ENCODE measurements at regions not wholly inside any gene's neighbourhood (a gene's known extent, or its start where the extent isn't known, plus 50 kb on each side); places are given as distances from the start of the nearest gene placed in this dataset.

DNA sequence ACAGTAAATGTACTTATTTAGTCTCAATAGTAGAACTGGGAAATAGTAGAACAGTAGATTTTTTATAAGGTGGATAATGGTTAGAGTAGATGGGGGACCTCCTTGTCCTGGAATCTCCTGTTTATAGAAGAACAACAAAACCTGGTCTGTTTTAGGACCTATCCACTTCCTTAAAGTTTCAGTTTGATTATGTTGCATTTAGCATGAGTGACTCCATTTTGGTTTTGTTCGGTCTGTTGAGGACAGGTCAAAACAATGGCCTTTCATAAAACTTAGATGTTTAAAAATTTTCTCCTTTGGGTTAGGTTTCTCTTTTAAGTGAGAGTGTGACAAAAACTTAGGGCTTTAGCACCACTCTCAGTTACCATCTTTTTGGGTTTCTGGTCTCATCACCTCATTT, 308.9 kb downstream of the BTG1 start:
- DNase-seq: no peak

DNA sequence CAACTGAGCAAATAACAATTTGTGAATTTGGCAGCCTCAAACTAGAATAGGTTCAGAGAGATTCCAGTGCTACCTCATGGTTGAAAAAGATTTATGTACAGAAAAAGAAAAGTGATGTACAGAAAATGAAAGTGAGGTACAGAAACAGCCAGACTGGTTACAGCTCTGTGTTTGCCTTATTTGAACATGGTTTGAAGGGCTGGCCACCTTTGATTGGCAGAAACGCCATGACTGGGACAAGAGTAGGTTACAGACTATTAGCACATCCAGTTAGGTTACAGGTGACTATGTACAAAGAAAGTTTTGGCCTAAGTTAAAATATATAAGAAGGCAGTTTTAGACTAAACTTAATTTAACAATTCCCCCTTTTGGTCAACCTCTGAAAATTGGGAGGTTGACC, 309.4 kb downstream of the BTG1 start:
- no peak for DNase-seq

DNA sequence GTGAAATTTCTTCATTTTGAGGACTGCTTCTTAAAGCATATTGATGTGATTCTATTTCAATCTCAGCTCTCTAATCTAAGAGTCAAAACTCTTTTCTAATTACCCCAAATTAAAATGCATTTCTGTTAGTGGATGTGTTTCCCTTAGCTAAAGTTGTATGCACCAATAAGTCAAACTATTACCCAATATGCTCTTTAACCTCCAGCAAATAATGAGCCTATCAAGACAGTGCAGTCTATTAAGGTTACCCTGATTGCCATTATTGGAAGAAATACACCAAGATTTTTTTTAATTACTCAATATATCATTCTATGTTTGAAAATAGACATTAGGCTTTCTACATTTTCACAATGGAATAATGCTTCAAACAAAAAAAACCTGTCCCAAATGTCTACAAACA, 310.0 kb downstream of the BTG1 start:
- no peak for DNase-seq

DNA sequence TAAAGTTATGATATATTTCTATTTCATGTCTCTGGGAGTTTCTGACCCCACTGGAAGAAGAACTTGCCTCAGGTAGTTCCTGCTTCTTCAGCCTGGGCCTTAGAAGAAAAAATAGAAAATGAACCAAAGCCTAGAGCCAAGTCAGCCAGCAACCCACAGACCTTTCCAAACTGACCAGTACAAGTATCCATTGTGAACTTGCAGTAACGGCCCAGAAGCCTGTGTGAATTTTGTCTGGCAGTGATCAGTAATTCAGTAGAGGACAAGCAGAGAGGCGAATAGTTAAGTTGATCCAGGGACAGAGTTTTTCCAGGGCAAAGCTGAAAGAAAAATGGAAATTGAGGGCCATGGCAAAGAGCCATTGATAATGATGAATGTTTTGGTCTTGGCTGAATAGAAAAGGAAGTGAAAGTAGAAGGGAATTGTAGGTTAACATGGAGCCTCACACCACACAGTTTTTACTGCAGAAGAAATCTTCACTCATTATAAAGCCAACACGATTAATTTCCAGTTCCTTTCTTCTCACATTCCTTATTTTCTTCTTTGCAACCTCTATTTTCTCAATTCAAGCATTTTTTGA, 311.8 kb downstream of the BTG1 start:
- DNase-seq: no peak

DNA sequence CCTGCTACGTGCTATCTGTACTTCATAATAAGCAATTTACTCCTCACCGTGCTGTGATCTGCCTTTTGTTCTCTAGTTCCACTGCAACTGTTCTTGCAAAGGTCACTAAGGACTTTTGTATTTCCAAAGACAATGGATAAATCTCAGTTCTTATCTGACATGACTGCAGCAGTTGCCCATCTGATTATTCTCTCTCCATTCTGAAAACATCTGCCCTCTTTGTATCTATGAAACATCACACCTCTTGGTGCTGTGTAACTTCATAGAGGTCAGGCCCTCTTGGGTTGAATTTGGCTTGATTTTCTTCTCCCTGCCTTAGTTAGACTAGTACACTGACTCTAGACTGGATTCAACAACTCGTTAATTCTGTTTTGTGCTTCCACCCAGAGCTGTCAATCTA, 319.6 kb downstream of the BTG1 start:
- DNase-seq: no peak

DNA sequence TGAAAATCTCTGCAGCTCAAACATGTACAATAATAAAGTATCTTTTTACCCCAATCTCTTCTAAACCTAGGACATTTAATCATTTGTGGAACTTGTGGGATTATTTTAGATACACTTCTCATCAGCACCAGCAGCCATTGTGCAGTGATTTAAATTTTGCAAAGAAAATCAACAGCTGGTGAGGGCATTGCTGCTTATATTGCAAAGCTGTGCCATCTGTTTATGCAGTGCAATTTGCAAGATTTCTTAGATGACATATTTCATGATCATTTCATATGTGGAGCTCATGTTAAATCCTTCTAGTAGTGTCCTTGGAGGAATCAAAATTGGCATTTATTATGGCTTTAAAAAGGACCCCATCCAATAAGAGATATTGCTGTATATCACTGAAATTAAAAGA, 320.7 kb downstream of the BTG1 start:
- no peak for DNase-seq

DNA sequence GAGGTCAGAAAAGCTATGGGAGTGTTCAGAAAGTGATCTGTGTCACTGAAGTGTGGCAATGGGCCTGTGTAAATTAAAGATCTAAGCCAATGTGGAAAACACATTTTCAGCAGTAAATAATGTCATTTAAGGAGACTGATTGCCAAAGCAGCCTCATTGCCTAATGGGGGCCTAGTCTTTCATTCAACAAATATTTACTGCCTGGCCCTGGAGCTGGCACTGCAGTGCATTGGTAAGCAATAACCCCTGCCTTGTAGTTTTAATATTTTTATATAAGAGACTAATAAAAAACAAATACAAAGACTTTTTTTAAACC, 326.6 kb downstream of the BTG1 start:
- DNase-seq: no peak

DNA sequence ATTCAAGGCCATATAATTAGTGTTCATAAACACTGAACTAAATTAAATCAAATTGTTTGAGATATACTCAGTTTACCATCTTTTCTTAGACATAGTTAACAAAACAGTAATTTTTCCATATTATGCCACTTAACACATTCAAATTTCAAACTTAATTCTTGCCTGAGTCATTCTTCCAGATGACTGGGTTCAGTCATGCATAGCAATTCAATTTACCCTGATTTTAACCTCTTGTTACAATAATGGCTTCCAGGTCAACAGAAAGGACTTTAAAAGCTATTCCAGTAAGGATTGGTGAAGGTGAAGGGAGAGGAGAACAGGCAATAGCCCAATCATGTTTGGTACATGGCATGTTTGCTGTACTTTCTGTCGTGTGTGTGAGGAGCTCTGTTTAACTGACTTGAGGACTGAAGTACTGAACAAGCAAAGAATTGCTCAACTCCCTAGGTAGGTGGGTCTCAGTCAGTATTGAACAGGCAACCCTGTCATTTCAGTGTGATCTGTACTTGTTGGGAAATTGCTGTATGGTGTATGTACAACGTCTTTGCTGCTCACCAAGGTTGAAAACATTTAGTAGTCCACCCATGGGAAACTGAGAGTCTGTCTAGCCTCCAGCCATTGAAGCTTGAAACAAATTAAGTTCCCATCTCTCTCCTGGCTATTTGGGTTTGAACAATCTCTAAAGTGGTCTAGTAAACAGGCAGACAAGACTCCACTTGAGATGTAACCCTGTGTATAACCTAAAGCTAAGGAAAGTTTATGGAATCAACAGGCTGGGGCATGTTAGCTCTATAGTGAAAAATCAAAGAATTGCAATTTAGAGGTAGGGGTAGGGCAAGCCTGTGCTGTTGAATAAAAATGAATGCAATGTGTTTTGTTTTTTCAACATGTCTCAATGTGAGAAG, 327.2 kb downstream of the BTG1 start:
- no peak for DNase-seq

DNA sequence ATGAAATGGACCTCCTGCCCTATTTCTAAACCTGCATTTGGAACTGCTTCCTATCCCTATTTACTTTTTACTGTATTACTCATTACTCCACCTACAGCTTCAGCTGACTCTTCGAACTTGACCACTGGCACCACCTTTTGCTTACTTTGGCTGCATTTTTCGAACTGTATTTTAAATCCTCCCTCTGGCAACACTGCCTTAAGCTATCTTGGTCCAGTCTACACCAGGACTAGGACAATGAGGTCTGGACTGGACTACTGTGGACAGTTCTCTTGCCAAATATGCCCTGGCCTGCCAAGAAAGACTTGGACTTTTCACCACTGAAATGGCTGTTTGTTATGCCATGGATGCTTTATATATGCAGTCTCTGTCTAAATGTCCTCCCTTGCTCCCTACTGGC, 328.1 kb downstream of the BTG1 start:
- no peak for DNase-seq

DNA sequence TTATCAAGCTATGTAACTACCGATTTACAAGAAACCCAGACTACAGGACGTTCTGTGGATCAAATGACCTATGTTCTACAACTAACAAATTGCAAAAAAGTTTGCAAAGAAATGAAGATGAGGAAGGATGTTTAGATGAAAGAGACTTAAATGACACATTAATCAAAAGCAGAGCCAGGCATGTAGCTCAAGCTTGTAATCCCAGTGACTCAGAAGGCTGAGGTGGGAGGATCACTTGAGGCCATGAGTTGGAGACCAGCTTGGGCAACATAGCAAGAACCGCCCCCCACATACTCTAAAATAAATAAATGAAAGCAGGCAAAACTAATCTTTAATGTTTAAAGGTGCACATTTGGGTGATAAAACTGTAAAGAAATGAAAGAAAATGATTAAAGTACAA, 331.9 kb downstream of the BTG1 start:
- no peak for DNase-seq

DNA sequence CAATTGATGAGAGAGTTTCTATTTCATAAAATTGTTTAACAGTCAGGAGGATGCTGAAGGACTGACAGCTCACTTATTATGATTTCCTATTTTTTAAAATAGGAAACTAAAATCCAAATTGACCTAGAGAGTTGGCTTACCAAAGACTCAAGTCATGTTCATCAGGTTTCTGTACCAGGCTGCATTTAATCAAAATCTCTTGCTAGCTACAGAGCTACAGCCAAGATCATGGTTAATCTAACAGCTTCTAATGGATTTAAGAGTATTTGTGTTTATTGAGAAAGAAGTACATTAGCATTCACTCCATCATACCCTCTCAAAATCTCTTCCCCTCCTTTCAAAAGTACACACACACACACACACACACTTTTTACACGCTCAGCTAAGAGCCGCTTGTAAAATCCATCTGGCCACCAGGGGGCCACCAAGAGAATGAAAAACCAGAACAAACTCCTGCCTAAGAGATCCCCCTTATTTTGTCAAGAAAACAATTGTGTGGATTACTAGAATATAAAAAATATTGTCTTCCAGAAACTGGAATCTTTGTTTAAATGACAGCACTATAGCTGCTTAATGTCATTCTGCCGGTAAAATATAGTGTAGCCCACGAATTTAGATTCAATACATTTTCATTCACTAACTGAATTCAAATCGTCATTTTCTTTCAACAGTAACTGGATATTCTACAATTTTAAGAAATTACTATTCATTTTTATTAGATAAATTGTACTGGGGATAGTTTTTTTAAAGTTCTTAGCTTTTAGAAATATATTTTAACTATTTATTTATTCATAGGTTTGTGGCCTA, 334.0 kb downstream of the BTG1 start:
- DNase-seq: peak; percentile 9

DNA sequence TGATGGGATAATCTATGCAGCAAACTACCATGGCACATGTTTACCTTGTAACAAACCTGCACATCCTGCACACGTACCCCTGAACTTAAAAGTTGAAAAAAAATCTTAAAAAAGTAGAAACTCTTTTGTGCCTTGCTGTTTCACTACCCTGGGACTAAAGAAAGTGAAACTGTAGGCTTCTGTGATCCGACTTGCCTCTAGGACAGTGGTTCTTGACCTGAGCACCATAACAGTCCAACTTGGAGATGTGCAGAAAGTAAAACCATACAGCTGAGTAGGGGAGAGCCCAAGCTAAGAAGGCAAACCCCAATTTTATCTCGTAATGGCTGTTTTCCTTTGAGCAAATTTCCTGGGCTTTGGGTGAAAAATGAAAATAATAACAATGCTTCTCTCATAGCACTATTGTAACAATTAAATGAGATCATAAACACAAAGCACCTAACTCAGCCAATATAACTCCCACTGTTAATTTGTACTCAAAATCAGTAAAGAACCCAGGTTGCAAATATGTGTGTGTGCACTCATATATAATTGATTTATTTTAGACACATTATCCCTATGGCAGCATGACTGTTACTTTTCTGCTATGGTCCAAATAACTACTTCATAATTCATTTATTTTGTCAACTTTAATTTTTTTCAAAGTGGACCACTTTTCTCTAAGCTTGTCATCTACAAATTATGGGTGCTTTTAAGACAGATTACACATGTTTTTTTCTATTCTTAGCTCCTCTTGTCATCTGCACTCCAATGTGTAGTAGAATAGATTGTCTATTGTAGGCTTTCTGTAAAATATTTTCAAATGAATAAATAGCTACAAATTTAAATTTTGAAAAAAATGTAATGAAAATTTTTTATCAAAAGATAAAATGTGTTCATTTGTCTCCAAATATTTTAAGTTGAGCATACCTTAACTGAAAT, 334.9 kb downstream of the BTG1 start:
- no peak for DNase-seq

DNA sequence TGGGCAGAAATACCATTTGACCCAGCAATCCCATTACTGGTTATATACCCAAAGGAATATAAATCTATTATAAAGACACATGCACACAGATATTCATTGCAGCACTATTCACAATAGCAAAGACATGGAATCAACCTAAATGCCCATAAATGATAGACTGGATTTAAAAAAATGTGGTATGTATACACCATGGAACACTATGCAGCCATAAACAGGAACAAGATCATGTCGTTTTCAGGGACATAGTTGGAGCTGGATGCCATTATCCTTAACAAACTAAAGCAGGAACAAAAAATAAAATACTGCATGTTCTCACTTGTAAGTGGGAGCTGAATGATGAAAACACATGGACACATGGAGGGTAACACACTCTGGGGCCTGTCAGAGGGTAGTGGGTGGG, 335.6 kb downstream of the BTG1 start:
- no peak for DNase-seq

DNA sequence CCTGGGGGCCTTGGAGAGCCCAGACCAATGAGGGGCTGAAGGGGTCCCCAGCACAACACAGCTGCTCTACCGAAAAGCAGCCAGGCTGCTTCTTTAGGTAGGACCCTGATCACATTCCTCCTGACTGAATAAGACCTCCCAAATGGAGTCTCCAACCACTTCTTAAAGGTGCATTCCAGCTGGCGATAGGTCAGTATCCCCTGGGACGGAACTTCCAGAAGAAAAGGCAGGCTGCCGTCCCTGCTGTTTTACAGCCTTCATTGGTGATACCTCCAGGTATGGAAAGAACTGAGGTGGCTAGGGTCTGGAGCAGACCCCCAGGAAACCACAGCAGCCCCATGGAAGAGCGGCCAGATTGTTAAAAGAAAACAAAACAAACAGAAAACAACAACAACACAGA, 340.6 kb downstream of the BTG1 start:
- DNase-seq: no peak

DNA sequence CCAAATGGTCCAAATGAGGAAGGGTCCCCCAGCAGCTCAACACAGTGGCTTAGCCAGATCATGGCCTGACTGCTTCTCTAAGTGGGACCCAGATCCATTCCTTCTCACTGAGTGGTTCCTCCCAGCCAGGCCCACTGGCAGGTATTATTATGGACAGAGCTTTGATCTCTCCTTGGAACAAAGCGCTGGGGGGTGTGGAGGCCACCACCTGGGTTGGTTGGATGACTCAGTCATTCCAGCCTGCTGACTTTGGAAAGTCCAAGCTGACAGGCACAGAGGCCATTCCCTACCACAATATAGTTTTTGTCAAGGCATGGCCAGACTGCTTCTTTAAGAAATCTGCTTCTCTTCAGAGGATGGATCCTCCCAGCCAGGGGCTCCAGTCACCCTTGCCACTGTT, 341.1 kb downstream of the BTG1 start:
- no peak for DNase-seq

DNA sequence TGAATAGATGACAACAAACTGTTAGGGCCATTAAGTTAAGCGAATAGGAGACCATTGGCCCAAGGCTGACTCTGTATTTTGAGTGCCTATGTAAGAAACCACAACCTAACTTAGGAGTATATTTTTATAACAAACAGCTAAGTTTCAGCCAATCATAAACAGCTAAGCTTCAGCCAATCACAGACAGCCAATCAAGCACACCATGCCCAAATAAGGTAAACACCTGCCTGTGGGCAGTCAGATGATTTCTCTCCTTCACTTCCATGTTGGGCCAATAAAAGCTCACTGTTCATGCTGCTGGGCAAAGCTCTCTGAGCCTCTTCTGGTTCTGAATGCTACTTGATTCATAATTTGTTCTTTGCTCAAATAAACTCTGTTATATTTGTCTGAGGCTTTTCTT, 344.6 kb downstream of the BTG1 start:
- no peak for DNase-seq

DNA sequence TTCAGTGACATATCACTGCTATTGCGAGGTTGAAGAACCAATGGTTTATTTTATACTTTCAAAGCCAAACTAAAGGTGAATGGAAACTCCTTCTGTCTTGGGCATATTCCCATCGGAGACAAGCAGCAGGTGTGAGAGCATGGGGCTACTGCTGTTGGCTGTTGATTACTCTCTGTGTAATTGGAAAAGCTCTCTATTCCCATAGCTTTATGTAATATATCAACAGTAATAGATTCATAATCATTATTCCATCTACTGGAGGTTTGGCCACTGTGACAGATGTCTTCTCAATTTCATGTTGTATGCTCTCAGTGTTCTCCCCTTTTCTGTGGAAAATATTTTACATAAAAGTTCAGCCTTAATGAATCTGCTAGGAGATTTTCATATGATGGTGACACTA, 352.0 kb downstream of the BTG1 start:
- DNase-seq: no peak

DNA sequence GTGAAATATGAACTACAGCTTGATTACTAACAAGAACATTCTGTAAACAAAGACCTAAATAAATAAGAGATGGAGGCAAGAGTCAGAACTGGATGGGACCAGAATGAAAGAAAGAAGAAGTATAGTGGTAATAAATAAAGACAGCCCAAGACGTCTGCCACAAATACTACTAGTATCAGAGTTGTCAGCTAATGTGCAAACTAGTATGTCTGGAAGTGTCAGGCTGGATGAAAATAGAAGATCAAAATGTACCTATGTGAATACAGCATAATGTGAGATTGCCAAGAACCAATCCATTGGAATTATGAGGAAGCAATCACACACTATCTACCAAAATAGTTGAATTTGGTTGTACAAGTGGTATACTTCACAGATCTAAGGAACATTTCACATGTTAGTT, 353.0 kb downstream of the BTG1 start:
- DNase-seq: no peak

DNA sequence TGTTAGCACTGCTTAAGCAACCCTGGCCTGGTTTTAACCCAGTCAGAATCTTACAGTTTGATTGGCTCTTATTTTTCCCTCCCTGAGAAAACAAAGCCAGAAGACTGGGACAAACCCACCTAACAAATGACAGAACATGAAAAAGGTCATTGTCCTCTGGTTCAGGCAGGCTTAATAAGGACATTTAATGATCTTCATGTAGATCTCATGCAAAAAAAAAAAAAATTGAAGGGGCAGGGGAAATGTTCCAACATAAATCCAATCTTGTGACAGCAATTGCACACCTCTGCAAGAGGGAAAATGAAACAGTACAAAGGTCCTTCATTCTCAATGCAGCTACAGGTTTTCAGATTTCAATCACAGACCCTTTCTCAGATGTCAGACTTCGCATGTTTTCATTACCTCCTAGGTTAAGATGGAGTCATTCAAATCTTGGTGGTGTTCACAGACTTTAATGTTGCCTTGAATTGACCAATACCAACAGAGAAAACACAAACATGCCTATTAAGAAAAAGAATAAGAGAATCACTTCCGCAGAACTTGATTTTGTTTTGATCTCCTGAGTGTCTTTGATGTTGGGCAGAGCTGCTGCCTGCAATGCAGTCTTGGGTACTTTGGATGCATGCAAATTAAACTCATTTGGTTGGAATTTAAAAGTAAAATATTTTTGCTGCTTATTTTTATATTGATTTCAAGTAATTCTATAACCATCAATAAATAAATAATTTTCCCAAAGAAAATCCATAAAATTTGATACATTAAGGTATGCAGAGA, 359.0 kb downstream of the BTG1 start:
- peak; percentile 97 for DNase-seq

DNA sequence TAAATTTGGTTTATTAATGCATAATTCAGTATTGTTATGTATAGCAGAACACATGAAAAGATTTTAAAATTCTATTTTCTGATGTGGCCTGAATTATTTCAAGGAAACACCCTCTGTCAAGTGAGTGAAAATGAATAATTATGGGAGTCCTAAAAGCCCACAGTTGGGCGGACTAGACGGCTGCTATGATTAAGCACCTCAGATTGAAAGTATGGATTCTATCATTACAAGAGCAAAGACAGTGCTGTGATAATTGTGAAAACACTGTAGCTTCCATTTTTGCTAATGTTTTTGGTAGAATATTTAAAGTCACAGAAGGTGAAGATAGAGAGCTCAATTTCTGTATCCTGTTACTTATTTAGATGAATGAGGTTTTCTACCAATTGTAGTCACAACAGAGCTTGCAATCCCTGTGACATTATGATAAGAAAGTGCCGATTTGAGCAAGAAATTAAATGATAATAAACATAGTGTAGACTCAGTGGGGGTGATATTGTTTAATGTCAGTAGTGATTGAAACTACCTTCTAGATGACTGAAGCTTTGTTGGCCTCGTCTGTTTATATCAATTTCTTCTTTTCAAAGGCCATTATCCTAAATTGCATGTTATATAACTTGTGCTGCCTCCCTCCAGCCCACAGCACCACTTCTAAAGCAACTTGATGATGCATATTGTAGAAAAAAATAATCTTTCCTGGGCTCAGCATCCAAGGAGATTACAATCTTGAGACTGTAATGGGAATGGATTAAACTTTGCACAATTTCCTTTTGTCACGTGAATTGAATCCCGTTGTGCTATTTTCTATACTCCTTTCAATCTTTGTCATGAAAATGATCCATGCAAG, 359.8 kb downstream of the BTG1 start:
- peak; percentile 97 for DNase-seq

DNA sequence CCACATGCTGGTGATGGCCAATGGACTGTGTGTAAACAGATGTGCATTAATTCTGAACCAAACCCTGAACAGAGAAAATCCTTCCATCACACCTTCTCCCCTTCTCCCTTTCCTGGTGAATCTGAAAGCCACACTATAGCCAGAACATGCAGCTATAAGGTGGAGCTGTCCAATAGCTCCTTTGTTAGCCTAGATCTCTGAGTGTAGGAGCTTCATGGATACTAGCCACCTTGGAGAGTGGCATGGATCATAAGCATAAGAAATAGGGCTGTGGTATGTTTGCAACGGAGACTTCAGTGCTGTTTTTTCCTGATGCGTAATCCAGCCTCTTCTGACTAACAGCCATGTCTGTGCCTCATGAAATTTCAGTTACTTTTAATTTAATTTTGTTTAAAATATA, 364.5 kb downstream of the BTG1 start:
- no peak for DNase-seq
